ENCODE measurements at regions not wholly inside any gene's neighbourhood (a gene's known extent, or its start where the extent isn't known, plus 50 kb on each side); places are given as distances from the start of the nearest gene placed in this dataset.

DNA sequence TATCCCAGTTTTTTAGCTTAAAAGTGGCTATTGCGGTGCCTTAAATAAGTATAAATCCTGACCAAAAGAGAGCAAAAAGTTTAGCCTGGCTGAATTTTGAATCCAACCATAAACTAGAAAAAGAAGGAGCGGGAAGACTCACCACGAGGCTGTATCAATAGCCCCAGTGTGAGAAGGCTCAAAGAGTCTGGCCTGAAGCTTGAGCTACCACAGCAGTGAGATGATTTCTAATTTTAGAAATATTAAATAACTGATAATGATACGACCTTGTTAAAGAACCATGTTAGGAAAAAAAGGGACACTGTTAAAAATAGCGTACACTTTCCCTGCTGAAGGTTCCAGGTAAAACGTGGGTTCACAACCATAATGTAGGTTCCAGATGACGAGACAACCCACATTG, 134.1 kb upstream of the ZNF462 start:
- no peak for DNase-seq (ENCODE audit: low read depth)
- H3K4me3 ChIP-seq (ENCODE audit: low read depth, low read length) = no peak overlapping the region
- TF ChIP-seq CTCF (IDR thresholded peaks at IDR 0.05; ENCODE audit: control insufficient read depth, extremely low read depth, insufficient read depth) = no peak

- DNase-seq (ENCODE audit: low read depth) = no peak
- H3K4me3 ChIP-seq (ENCODE audit: low read depth, low read length) = no peak overlapping the region
- no peak for TF ChIP-seq CTCF (IDR thresholded peaks at IDR 0.05; ENCODE audit: control insufficient read depth, extremely low read depth, insufficient read depth)
Observed at GRCh38 chr9:106731910-106732309, 131.1 kb upstream of the ZNF462 start.

GRCh38 chr9:106733828-106734380, 129.1 kb upstream of the ZNF462 start:
- H3K4me3 ChIP-seq (ENCODE audit: low read depth, low read length) = no peak overlapping the region
- no peak for DNase-seq (ENCODE audit: low read depth)
- no peak for TF ChIP-seq CTCF (IDR thresholded peaks at IDR 0.05; ENCODE audit: control insufficient read depth, extremely low read depth, insufficient read depth)

DNA sequence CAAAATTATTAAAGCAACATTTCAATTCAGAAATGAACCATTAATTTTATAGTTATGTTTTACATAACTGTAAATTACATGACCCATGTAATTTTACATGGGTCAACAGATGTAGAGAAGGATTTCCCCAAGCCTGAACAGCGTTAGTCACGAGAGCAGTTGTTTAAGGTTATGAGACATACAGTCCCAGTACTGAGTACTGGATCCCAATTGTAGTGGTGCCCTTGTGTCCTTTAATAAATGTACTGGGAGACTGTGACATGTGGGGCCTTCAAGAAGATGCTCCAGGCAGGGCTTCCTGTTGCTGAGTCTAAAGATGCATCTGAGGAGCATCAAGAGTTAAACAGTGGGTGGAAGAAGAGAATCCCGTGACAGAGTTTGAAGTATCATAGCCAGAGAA, 125.5 kb upstream of the ZNF462 start:
- DNase-seq (ENCODE audit: low read depth) = no peak
- no peak overlapping the region for H3K4me3 ChIP-seq (ENCODE audit: low read depth, low read length)
- no peak for TF ChIP-seq CTCF (IDR thresholded peaks at IDR 0.05; ENCODE audit: control insufficient read depth, extremely low read depth, insufficient read depth)

- no peak for TF ChIP-seq CTCF (IDR thresholded peaks at IDR 0.05; ENCODE audit: control insufficient read depth, extremely low read depth, insufficient read depth)
- DNase-seq (ENCODE audit: low read depth) = no peak
- H3K4me3 ChIP-seq (ENCODE audit: low read depth, low read length) = no peak overlapping the region
Observed at GRCh38 chr9:106738109-106738508, 124.9 kb upstream of the ZNF462 start.

- no peak for DNase-seq (ENCODE audit: low read depth)
- H3K4me3 ChIP-seq (ENCODE audit: low read depth, low read length) = no peak overlapping the region
- no peak for TF ChIP-seq CTCF (IDR thresholded peaks at IDR 0.05; ENCODE audit: control insufficient read depth, extremely low read depth, insufficient read depth)
Observed at GRCh38 chr9:106745457-106745856, 117.5 kb upstream of the ZNF462 start.

DNA sequence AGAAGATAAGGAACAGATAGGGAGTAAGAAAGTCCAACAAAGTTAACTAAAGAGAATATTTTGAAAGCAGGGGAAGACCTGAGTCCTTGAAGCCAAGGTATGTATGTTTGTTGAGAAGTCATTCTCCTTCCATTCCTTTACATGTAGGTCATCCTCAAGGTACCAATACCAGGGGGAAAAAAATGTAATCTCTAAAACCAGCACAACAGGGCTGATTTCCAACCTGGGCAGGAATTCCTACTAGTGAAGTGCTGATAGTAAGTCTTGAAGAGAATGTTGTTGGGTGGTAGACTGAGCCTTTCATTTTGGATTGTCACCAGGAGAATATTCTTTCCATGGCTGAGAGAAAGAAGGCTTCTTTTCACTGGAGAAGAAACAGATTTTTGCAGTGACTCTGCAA, 117.1 kb upstream of the ZNF462 start:
- no peak overlapping the region for H3K4me3 ChIP-seq (ENCODE audit: low read depth, low read length)
- no peak for DNase-seq (ENCODE audit: low read depth)
- no peak for TF ChIP-seq CTCF (IDR thresholded peaks at IDR 0.05; ENCODE audit: control insufficient read depth, extremely low read depth, insufficient read depth)

Data from LNCaP clone FGC (cell line).